AG04450 (cell line): ENCODE measurements at regions not wholly inside any gene's neighbourhood (a gene's known extent, or its start where the extent isn't known, plus 50 kb on each side); places are given as distances from the start of the nearest gene placed in this dataset.

Source experiments
- CTCF ChIA-PET: fragments of 300-600, 350-600 bp; formaldehyde crosslinking; extraction: SDS; loops from one replicate; lab custom pipeline; 2022; ENCODE audit warnings: antibody characterized with exemption, inconsistent platforms; lab: Charles Lee
- POLR2A ChIA-PET: fragments of 350-600 bp; formaldehyde crosslinking; extraction: SDS; loops from one replicate; lab custom pipeline; 2021; ENCODE audit warnings: antibody characterized with exemption, inconsistent platforms; lab: Yijun Ruan, JAX
- DNase-seq: peaks from one replicate; pipeline ENCODE4 v3.0.0-alpha.2; 2011; ENCODE audit warnings: low read depth, low spot score
- H3K27ac ChIP-seq: one replicate; pipeline ENCODE4 v1.5.1; 2012; ENCODE audit warnings: low read depth, low read length, control low read depth
- H3K27me3 ChIP-seq: one replicate; pipeline ENCODE4 v1.6.0; 2012; ENCODE audit warnings: low read length; ENCODE audit not compliant: control insufficient read depth, insufficient read depth
- H3K4me3 ChIP-seq: 2 replicates; pipeline ENCODE4 v1.5.1; 2011; ENCODE audit warnings: mild to moderate bottlenecking, low read depth, low read length, control low read depth
- H3K9me3 ChIP-seq: 2 replicates; pipeline ENCODE4 v1.5.1; 2012; ENCODE audit warnings: low read length; ENCODE audit not compliant: control insufficient read depth, insufficient read depth
- CTCF ChIP-seq: IDR thresholded peaks from 2 replicates; pipeline ENCODE4 v1.5.1; 2011; ENCODE audit warnings: low read depth, low read length, control low read depth, inconsistent platforms

- H3K27ac ChIP-seq: no peak overlapping the region
- no peak for TF ChIP-seq CTCF
- no peaks in the 10 kb centered on the region for H3K27me3 ChIP-seq
- ChIA-PET CTCF (interaction anchor here (0.7 kb wide), 1 partner anchor 14 kb away, joined by 4 read pairs; no protein-coding TSS in a partner anchor), POLR2A (no interaction called here)
- no peak for DNase-seq
- no peak overlapping the region for H3K4me3 ChIP-seq
- no peaks in the 10 kb centered on the region for H3K9me3 ChIP-seq
Observed at GRCh38 chr4:94115687-94116086, 92.0 kb upstream of the SMARCAD1 start.

- no peak overlapping the region for H3K4me3 ChIP-seq
- H3K27me3 ChIP-seq: no peaks in the 10 kb centered on the region
- POLR2A ChIA-PET: no interaction called here
- TF ChIP-seq CTCF: no peak
- no peaks in the 10 kb centered on the region for H3K9me3 ChIP-seq
- CTCF ChIA-PET: no interaction called here
- DNase-seq: no peak
- no peak overlapping the region for H3K27ac ChIP-seq
Observed at GRCh38 chr4:94116842-94117241, 90.8 kb upstream of the SMARCAD1 start.

GRCh38 chr4:94126669-94127068, 81.0 kb upstream of the SMARCAD1 start:
- TF ChIP-seq CTCF: peak; percentile 23; the same call in 1 of the 2 replicates
- ChIA-PET POLR2A (no interaction called here), CTCF (interaction anchor here (0.8 to 1.8 kb wide), 3 partner anchors 12 to 338 kb away, joined by 3 to 11 read pairs (median 6); no protein-coding TSS in a partner anchor)
- Histone ChIP-seq H3K9me3 (no peaks in the 10 kb centered on the region), H3K27me3 (no peaks in the 10 kb centered on the region), H3K27ac (no peak overlapping the region), H3K4me3 (no peak overlapping the region)
- DNase-seq: no peak

GRCh38 chr4:94127707-94128328, 79.8 kb upstream of the SMARCAD1 start:
- ChIA-PET POLR2A (no interaction called here), CTCF (interaction anchor here (0.6 to 1.2 kb wide), 5 partner anchors 11 to 793 kb away, joined by 3 to 6 read pairs (median 3); no protein-coding TSS in a partner anchor)
- H3K4me3 ChIP-seq: no peak overlapping the region
- H3K9me3 ChIP-seq: no peaks in the 10 kb centered on the region
- peak; percentile 2 for DNase-seq
- no peak overlapping the region for H3K27ac ChIP-seq
- TF ChIP-seq CTCF: peak; percentile 70
- no peaks in the 10 kb centered on the region for H3K27me3 ChIP-seq

GRCh38 chr4:94131212-94131611, 76.5 kb upstream of the SMARCAD1 start:
- H3K27me3 ChIP-seq: no peaks in the 10 kb centered on the region
- no peak overlapping the region for H3K4me3 ChIP-seq
- H3K27ac ChIP-seq: no peak overlapping the region
- DNase-seq: no peak
- CTCF ChIA-PET: no interaction called here
- no peaks in the 10 kb centered on the region for H3K9me3 ChIP-seq
- TF ChIP-seq CTCF: no peak
- POLR2A ChIA-PET: no interaction called here
